WTC11 (cell line): ENCODE measurements at regions not wholly inside any gene's neighbourhood (a gene's known extent, or its start where the extent isn't known, plus 50 kb on each side); places are given as distances from the start of the nearest gene placed in this dataset.

ENCODE experiments used
- ATAC-seq: fragments of 200-7000 bp; cut with Tn5 transposase; 2 replicates; pipeline ENCODE4 v1.10.0; 2021; ENCODE audit warnings: mild to moderate bottlenecking, moderate library complexity
- CTCF ChIA-PET: fragments of 300-600 bp; sonication (Branson Sonifier 250); formaldehyde crosslinking; loops from one replicate; lab custom pipeline; 2021; ENCODE audit warnings: antibody characterized with exemption; lab: Charles Lee
- POLR2A ChIA-PET: fragments of 350-600 bp; sonication (Branson Sonifier 250); formaldehyde crosslinking; loops from one replicate; lab custom pipeline; 2021; ENCODE audit warnings: antibody characterized with exemption; lab: Charles Lee
- DNase-seq: peaks from one replicate; pipeline ENCODE4 v3.0.0; 2021; ENCODE audit warnings: low spot score
- H3K27ac Mint-ChIP-seq: 2 replicates; pipeline ENCODE4 v1.8.0; 2021; ENCODE audit warnings: mixed read lengths
- H3K27me3 Mint-ChIP-seq: 2 replicates; pipeline ENCODE4 v1.8.0; 2021; ENCODE audit warnings: low read depth, mild to moderate bottlenecking, moderate library complexity, mixed read lengths
- H3K36me3 Mint-ChIP-seq: 2 replicates; pipeline ENCODE4 v1.8.0; 2021; ENCODE audit warnings: mixed read lengths
- H3K4me1 Mint-ChIP-seq: 2 replicates; pipeline ENCODE4 v1.8.0; 2022; ENCODE audit warnings: mixed read lengths
- H3K4me3 Mint-ChIP-seq: 2 replicates; pipeline ENCODE4 v1.8.0; 2021; ENCODE audit warnings: mild to moderate bottlenecking, moderate library complexity, mixed read lengths
- H3K9me3 Mint-ChIP-seq: 2 replicates; pipeline ENCODE4 v1.8.0; 2021; ENCODE audit warnings: mixed read lengths
- CREM ChIP-seq: sonication (generic); formaldehyde crosslinking; IDR thresholded peaks from 2 replicates; pipeline ENCODE4 v1.8.1; 2022; ENCODE audit warnings: mild to moderate bottlenecking, missing genetic modification reagents, moderate library complexity
- CTCF ChIP-seq: fragments of 200-600 bp; IDR thresholded peaks from 2 replicates; pipeline ENCODE4 v1.8.0; 2022; ENCODE audit warnings: antibody characterized with exemption
- ELF4 ChIP-seq: sonication (generic); formaldehyde crosslinking; IDR thresholded peaks from 2 replicates; pipeline ENCODE4 v1.8.1; 2022; ENCODE audit warnings: low read depth, mild to moderate bottlenecking, moderate library complexity, missing genetic modification reagents
- ESRRA ChIP-seq: sonication (generic); formaldehyde crosslinking; IDR thresholded peaks from 2 replicates; pipeline ENCODE4 v1.8.1; 2022; ENCODE audit warnings: mild to moderate bottlenecking, missing genetic modification reagents, borderline replicate concordance
- ETV6 ChIP-seq: sonication (generic); formaldehyde crosslinking; IDR thresholded peaks from 2 replicates; pipeline ENCODE4 v1.8.1; 2022; ENCODE audit warnings: mild to moderate bottlenecking, missing genetic modification reagents
- FOXJ3 ChIP-seq: sonication (generic); formaldehyde crosslinking; IDR thresholded peaks from 2 replicates; pipeline ENCODE4 v1.9.0; 2021; ENCODE audit warnings: missing genetic modification reagents, mild to moderate bottlenecking, borderline replicate concordance
- FOXK1 ChIP-seq: sonication (generic); formaldehyde crosslinking; IDR thresholded peaks from 2 replicates; pipeline ENCODE4 v1.8.0; 2022; ENCODE audit warnings: mild to moderate bottlenecking, moderate library complexity, missing genetic modification reagents
- FOXP4 ChIP-seq: sonication (generic); formaldehyde crosslinking; IDR thresholded peaks from 2 replicates; pipeline ENCODE4 v1.8.0; 2022; ENCODE audit warnings: mild to moderate bottlenecking, missing genetic modification reagents
- GABPB1 ChIP-seq: sonication (generic); formaldehyde crosslinking; IDR thresholded peaks from 2 replicates; pipeline ENCODE4 v1.8.1; 2023; ENCODE audit warnings: mild to moderate bottlenecking, missing genetic modification reagents
- GTF2I ChIP-seq: fragments of 250-450 bp; sonication (Bioruptor Pico); conservative IDR thresholded peaks from 2 replicates; pipeline ENCODE4 v1.4.0; 2021; ENCODE audit warnings: mild to moderate bottlenecking
- IRF2 ChIP-seq: sonication (generic); formaldehyde crosslinking; IDR thresholded peaks from 2 replicates; pipeline ENCODE4 v1.8.0; 2022; ENCODE audit warnings: low read depth, missing genetic modification reagents, borderline replicate concordance
- KAT7 ChIP-seq: sonication (generic); formaldehyde crosslinking; IDR thresholded peaks from 2 replicates; pipeline ENCODE4 v1.8.1; 2023; ENCODE audit warnings: missing genetic modification reagents, mild to moderate bottlenecking, borderline replicate concordance
- MLX ChIP-seq: sonication (generic); formaldehyde crosslinking; IDR thresholded peaks from 2 replicates; pipeline ENCODE4 v1.8.1; 2023; ENCODE audit warnings: mild to moderate bottlenecking, missing genetic modification reagents, moderate library complexity
- MXD4 ChIP-seq: fragments of 250-450 bp; sonication (Bioruptor Pico); IDR thresholded peaks from 2 replicates; pipeline ENCODE4 v1.8.0; 2021; ENCODE audit warnings: mild to moderate bottlenecking, moderate library complexity, borderline replicate concordance
- NFE2L1 ChIP-seq: sonication (generic); formaldehyde crosslinking; IDR thresholded peaks from 2 replicates; pipeline ENCODE4 v1.8.1; 2023; ENCODE audit warnings: missing genetic modification reagents
- NFYB ChIP-seq: sonication (generic); formaldehyde crosslinking; conservative IDR thresholded peaks from 2 replicates; pipeline ENCODE4 v1.8.0; 2022; ENCODE audit warnings: low read depth, missing genetic modification reagents
- NR1H2 ChIP-seq: sonication (generic); formaldehyde crosslinking; IDR thresholded peaks from 2 replicates; pipeline ENCODE4 v1.9.0; 2021; ENCODE audit warnings: mild to moderate bottlenecking, moderate library complexity, missing genetic modification reagents
- NR3C1 ChIP-seq: sonication (generic); formaldehyde crosslinking; conservative IDR thresholded peaks from 2 replicates; pipeline ENCODE4 v1.8.1; 2023; ENCODE audit warnings: low read depth, mild to moderate bottlenecking, missing genetic modification reagents
- PRRX2 ChIP-seq: fragments of 250-450 bp; sonication (Bioruptor Pico); IDR thresholded peaks from 2 replicates; pipeline ENCODE4 v1.8.0; 2021; ENCODE audit warnings: mild to moderate bottlenecking
- SOX15 ChIP-seq: fragments of 250-450 bp; sonication (Bioruptor Pico); IDR thresholded peaks from 2 replicates; pipeline ENCODE4 v1.9.0; 2021; ENCODE audit warnings: mild to moderate bottlenecking
- SP1 ChIP-seq: sonication (generic); formaldehyde crosslinking; conservative IDR thresholded peaks from 2 replicates; pipeline ENCODE4 v1.8.1; 2022; ENCODE audit warnings: missing genetic modification reagents
- TEAD4 ChIP-seq: sonication (generic); formaldehyde crosslinking; IDR thresholded peaks from 2 replicates; pipeline ENCODE4 v1.8.0; 2022; ENCODE audit warnings: mild to moderate bottlenecking, missing genetic modification reagents
- TP53 ChIP-seq: sonication (generic); formaldehyde crosslinking; IDR thresholded peaks from 2 replicates; pipeline ENCODE4 v1.8.1; 2023; ENCODE audit warnings: mild to moderate bottlenecking, missing genetic modification reagents
- ZNF396 ChIP-seq: fragments of 250-450 bp; sonication (Bioruptor Pico); IDR thresholded peaks from 2 replicates; pipeline ENCODE4 v1.8.0; 2021; ENCODE audit warnings: mild to moderate bottlenecking, moderate library complexity, borderline replicate concordance
- ZNF416 ChIP-seq: fragments of 250-450 bp; sonication (Bioruptor Pico); IDR thresholded peaks from 2 replicates; pipeline ENCODE4 v1.9.0; 2021; ENCODE audit warnings: mild to moderate bottlenecking, inconsistent platforms
- TF ChIP-seq, protein P1 (sequence below): sonication (generic); formaldehyde crosslinking; IDR thresholded peaks from 2 replicates; pipeline ENCODE4 v1.8.0; 2023; ENCODE audit warnings: missing genetic modification reagents
- TF ChIP-seq, protein P2 (sequence below): sonication (generic); formaldehyde crosslinking; IDR thresholded peaks from 2 replicates; pipeline ENCODE4 v1.8.0; 2022; ENCODE audit warnings: mild to moderate bottlenecking, missing genetic modification reagents
- TF ChIP-seq, protein P3 (sequence below): fragments of 250-450 bp; sonication (Bioruptor Pico); IDR thresholded peaks from 2 replicates; pipeline ENCODE4 v1.9.0; 2021; ENCODE audit warnings: mild to moderate bottlenecking, borderline replicate concordance

GRCh38 chr5:54616031-54616430 is 98.5 kb downstream of the SNX18 start:
- Mint-ChIP-seq H3K4me3 (no peak overlapping the region), H3K9me3 (peaks cover 11% of the 10 kb centered on the region), H3K27me3 (peaks cover 3% of the 10 kb centered on the region; the same call in 1 of the 2 replicates), H3K36me3 (0 out of 2 replicates have a peak, but pooled peaks cover 2% of the 10 kb centered on the region), H3K27ac (no peak overlapping the region), H3K4me1 (peaks cover 20% of the 10 kb centered on the region)
- DNase-seq, result no peak
- POLR2A ChIA-PET, result interaction anchor here (0.6 kb wide), 1 partner anchor 528 kb away, joined by 3 read pairs; no protein-coding TSS in a partner anchor
- ATAC-seq, result no peak
- CTCF ChIA-PET, result no interaction called here
- no peak for TF ChIP-seq SP1 (CRISPR knock-in tag)
- TF ChIP-seq ZNF396, result no peak
- no peak for TF ChIP-seq SOX15 (CRISPR knock-in tag)
- no peak for TF ChIP-seq IRF2 (CRISPR knock-in tag)
- no peak for TF ChIP-seq ELF4 (CRISPR knock-in tag)
- TF ChIP-seq FOXP4 (CRISPR knock-in tag), result no peak
- TF ChIP-seq KAT7 (CRISPR knock-in tag), result no peak
- no peak for TF ChIP-seq GABPB1 (CRISPR knock-in tag)
- no peak for TF ChIP-seq TEAD4 (CRISPR knock-in tag)
- no peak for TF ChIP-seq NFE2L1 (CRISPR knock-in tag)
- TF ChIP-seq GTF2I, result no peak
- TF ChIP-seq CREM (CRISPR knock-in tag), result no peak
- TF ChIP-seq, protein P1, sequence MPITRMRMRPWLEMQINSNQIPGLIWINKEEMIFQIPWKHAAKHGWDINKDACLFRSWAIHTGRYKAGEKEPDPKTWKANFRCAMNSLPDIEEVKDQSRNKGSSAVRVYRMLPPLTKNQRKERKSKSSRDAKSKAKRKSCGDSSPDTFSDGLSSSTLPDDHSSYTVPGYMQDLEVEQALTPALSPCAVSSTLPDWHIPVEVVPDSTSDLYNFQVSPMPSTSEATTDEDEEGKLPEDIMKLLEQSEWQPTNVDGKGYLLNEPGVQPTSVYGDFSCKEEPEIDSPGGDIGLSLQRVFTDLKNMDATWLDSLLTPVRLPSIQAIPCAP (CRISPR knock-in tag), result no peak

DNA sequence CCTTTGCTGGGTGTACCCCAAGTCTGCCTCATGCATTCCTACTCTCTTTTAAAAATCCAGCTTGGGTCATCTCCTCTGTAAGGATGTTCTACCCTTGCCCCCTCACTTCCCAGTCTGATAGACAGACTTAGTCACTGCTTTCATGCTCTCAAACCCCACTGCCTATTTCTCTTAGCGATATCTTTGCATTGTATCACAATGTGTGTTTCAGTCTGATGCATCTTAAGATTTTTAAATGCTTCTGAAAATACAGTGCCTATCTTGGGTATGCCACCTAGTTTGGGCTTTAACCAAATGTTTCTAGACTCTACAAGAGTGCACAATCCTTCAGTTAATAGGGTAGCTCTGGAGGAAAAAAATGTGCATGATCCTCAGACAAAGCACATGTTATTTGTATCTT is 97.8 kb downstream of the SNX18 start:
- peaks cover 20% of the 10 kb centered on the region for H3K4me1 Mint-ChIP-seq
- POLR2A ChIA-PET, result no interaction called here
- 0 out of 2 replicates have a peak, but pooled peaks cover 2% of the 10 kb centered on the region for H3K36me3 Mint-ChIP-seq
- peaks cover 11% of the 10 kb centered on the region for H3K9me3 Mint-ChIP-seq
- CTCF ChIA-PET, result no interaction called here
- ATAC-seq (no peak), DNase-seq (no peak)
- H3K27ac Mint-ChIP-seq, result no peak overlapping the region
- H3K27me3 Mint-ChIP-seq, result peaks cover 2% of the 10 kb centered on the region; the same call in 1 of the 2 replicates
- no peak overlapping the region for H3K4me3 Mint-ChIP-seq
- TF ChIP-seq, protein P2, sequence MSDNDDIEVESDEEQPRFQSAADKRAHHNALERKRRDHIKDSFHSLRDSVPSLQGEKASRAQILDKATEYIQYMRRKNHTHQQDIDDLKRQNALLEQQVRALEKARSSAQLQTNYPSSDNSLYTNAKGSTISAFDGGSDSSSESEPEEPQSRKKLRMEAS, result no peak
- no peak for TF ChIP-seq ZNF416 (CRISPR knock-in tag)
- TF ChIP-seq FOXK1 (CRISPR knock-in tag), result no peak
- TF ChIP-seq NFYB (CRISPR knock-in tag), result no peak
- TF ChIP-seq MXD4, result no peak
- TF ChIP-seq ETV6, result no peak
- TF ChIP-seq ESRRA, result no peak
- no peak for TF ChIP-seq CTCF
- no peak for TF ChIP-seq NR1H2 (CRISPR knock-in tag)
- no peak for TF ChIP-seq PRRX2
- no peak for TF ChIP-seq NR3C1 (CRISPR knock-in tag)
- TF ChIP-seq, protein P3, sequence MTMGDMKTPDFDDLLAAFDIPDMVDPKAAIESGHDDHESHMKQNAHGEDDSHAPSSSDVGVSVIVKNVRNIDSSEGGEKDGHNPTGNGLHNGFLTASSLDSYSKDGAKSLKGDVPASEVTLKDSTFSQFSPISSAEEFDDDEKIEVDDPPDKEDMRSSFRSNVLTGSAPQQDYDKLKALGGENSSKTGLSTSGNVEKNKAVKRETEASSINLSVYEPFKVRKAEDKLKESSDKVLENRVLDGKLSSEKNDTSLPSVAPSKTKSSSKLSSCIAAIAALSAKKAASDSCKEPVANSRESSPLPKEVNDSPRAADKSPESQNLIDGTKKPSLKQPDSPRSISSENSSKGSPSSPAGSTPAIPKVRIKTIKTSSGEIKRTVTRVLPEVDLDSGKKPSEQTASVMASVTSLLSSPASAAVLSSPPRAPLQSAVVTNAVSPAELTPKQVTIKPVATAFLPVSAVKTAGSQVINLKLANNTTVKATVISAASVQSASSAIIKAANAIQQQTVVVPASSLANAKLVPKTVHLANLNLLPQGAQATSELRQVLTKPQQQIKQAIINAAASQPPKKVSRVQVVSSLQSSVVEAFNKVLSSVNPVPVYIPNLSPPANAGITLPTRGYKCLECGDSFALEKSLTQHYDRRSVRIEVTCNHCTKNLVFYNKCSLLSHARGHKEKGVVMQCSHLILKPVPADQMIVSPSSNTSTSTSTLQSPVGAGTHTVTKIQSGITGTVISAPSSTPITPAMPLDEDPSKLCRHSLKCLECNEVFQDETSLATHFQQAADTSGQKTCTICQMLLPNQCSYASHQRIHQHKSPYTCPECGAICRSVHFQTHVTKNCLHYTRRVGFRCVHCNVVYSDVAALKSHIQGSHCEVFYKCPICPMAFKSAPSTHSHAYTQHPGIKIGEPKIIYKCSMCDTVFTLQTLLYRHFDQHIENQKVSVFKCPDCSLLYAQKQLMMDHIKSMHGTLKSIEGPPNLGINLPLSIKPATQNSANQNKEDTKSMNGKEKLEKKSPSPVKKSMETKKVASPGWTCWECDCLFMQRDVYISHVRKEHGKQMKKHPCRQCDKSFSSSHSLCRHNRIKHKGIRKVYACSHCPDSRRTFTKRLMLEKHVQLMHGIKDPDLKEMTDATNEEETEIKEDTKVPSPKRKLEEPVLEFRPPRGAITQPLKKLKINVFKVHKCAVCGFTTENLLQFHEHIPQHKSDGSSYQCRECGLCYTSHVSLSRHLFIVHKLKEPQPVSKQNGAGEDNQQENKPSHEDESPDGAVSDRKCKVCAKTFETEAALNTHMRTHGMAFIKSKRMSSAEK (CRISPR knock-in tag), result no peak
- no peak for TF ChIP-seq MLX (CRISPR knock-in tag)
- TF ChIP-seq TP53 (CRISPR knock-in tag), result no peak
- no peak for TF ChIP-seq FOXJ3 (CRISPR knock-in tag)
